Activated CD4-positive, alpha-beta T cell treated with anti-CD3 and anti-CD28 coated beads, Interleukin-2, amount 50 U/mL, for 1 hour (primary cell): ENCODE measurements at regions not wholly inside any gene's neighbourhood (a gene's known extent, or its start where the extent isn't known, plus 50 kb on each side); places are given as distances from the start of the nearest gene placed in this dataset.
"Not testable (repeated sequence)": the region's sequence is repeated elsewhere in the genome, so short reads cannot be mapped to it uniquely, and the experiment has no call there.

Source experiments
- DNase-seq: peaks from one replicate; pipeline ENCODE4 v3.0.0-alpha.2; 2020

- DNase-seq = no peak
These were observed 585.6 kb downstream of the GALC start for GRCh38 chr14:87407344-87407743.

GRCh38 chr14:87405563-87405962 lies 587.4 kb downstream of the GALC start:
- no peak for DNase-seq

GRCh38 chr14:87397499-87397898 lies 595.5 kb downstream of the GALC start:
- no peak for DNase-seq

GRCh38 chr14:87391066-87391465 lies 601.9 kb downstream of the GALC start:
- DNase-seq = no peak

- no peak for DNase-seq
These were observed 604.0 kb downstream of the GALC start for GRCh38 chr14:87388946-87389345.

GRCh38 chr14:87387806-87388205 lies 605.2 kb downstream of the GALC start:
- DNase-seq = no peak

GRCh38 chr14:87386524-87386923 lies 606.5 kb downstream of the GALC start:
- DNase-seq = no peak

- DNase-seq = no peak
These were observed 612.9 kb downstream of the GALC start for GRCh38 chr14:87380054-87380453.

- DNase-seq = no peak
These were observed 624.2 kb downstream of the GALC start for GRCh38 chr14:87368751-87369150.

- not testable (repeated sequence) for DNase-seq
These were observed 632.7 kb downstream of the GALC start for GRCh38 chr14:87360246-87360645.

- no peak for DNase-seq
These were observed 642.0 kb downstream of the GALC start for GRCh38 chr14:87351007-87351406.

- no peak for DNase-seq
These were observed 643.1 kb downstream of the GALC start for GRCh38 chr14:87349921-87350320.

GRCh38 chr14:87343652-87344051 lies 649.3 kb downstream of the GALC start:
- DNase-seq = no peak

GRCh38 chr14:87334997-87335685 lies 657.8 kb downstream of the GALC start:
- DNase-seq = no peak

- DNase-seq = no peak
These were observed 661.0 kb downstream of the GALC start for GRCh38 chr14:87331991-87332390.

GRCh38 chr14:87325741-87326140 lies 667.2 kb downstream of the GALC start:
- no peak for DNase-seq

- DNase-seq = no peak
These were observed 669.8 kb downstream of the GALC start for GRCh38 chr14:87323191-87323590.

GRCh38 chr14:87321548-87321947 lies 671.4 kb downstream of the GALC start:
- no peak for DNase-seq

GRCh38 chr14:87312894-87313205 lies 680.1 kb downstream of the GALC start:
- no peak for DNase-seq

GRCh38 chr14:87312169-87312893 lies 680.7 kb downstream of the GALC start:
- no peak for DNase-seq

- DNase-seq = no peak
These were observed 683.4 kb downstream of the GALC start for GRCh38 chr14:87309557-87309956.

GRCh38 chr14:87306409-87307168 lies 686.4 kb downstream of the GALC start:
- no peak for DNase-seq

- DNase-seq = no peak
These were observed 687.6 kb downstream of the GALC start for GRCh38 chr14:87305345-87305744.

GRCh38 chr14:87304404-87304803 lies 688.6 kb downstream of the GALC start:
- DNase-seq = no peak
